Endothelial cell of umbilical vein (primary cell): ENCODE measurements at regions not wholly inside any gene's neighbourhood (a gene's known extent, or its start where the extent isn't known, plus 50 kb on each side); places are given as distances from the start of the nearest gene placed in this dataset.
A peak's percentile ranks its signal among the peaks of the same experiment; 100 is the strongest.

Experiments
- EZH2 ChIP-seq: IDR thresholded peaks from 2 replicates; pipeline ENCODE4 v1.6.1; 2012; ENCODE audit warnings: borderline replicate concordance, low read depth, mild to moderate bottlenecking, moderate library complexity, low read length, inconsistent platforms; ENCODE audit not compliant: severe bottlenecking
- GATA2 ChIP-seq: IDR thresholded peaks from 2 replicates; pipeline ENCODE4 v1.7.0; 2011; ENCODE audit warnings: low read depth, mild to moderate bottlenecking, moderate library complexity, mixed read lengths, low read length; ENCODE audit not compliant: insufficient read length, insufficient read depth
- JUN ChIP-seq: IDR thresholded peaks from 2 replicates; pipeline ENCODE4 v1.6.1; 2011; ENCODE audit warnings: borderline replicate concordance, low read depth; ENCODE audit not compliant: insufficient read length, insufficient read depth
- MYC ChIP-seq: IDR thresholded peaks from one replicate; pipeline ENCODE4 v1.6.1; 2011; ENCODE audit warnings: mild to moderate bottlenecking, low read depth, low read length
- POLR2A ChIP-seq: IDR thresholded peaks from 2 replicates; pipeline ENCODE4 v1.6.1; 2012; ENCODE audit warnings: low read depth, mild to moderate bottlenecking, control low read depth, low read length
- POLR2AphosphoS5 ChIP-seq: IDR thresholded peaks from 2 replicates; pipeline ENCODE4 v1.6.1; 2012; ENCODE audit warnings: low read depth, mild to moderate bottlenecking, control low read depth, low read length, moderate library complexity; ENCODE audit not compliant: insufficient read depth
- TF ChIP-seq, protein P1 (sequence below), 2 donors: IDR thresholded peaks; 1 replicate in 1 of 2; 2 replicates in 1 of 2; pipeline ENCODE4 v1.5.1; 2011; ENCODE audit warnings: low read length in 2 of 2, mild to moderate bottlenecking in 2 of 2, moderate library complexity in 2 of 2, control low read depth in 1 of 2, inconsistent platforms in 1 of 2, low read depth in 1 of 2; ENCODE audit not compliant: insufficient read depth in 1 of 2; ENCODE audit errors: extremely low read depth in 1 of 2
- TF ChIP-seq, protein P2 (sequence below): IDR thresholded peaks from 2 replicates; pipeline ENCODE4 v1.6.1; 2011; ENCODE audit not compliant: insufficient read depth, insufficient read length

DNA sequence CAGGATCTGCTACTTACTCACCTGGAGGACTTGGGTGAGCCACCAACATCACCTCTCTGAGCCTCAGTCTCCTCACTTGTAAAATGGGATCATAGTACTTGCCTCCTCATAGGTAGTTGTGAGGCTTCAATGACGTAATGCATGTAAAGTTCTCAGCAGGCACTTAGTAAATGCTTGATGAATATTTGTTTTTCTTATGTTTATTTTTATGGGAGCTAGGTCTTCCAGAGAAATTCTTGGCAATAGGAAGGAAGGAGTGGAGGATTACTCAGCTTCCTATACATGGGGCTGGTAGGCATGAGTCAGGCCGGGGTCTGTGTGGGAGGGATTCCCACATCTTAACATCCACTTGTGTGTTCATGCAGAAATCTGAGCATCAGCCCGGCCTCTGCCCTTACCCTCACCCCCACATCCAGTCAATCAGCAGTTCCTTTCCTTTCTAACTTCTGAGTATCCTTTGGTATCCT, 95.4 kb upstream of the USP24 start:
- TF ChIP-seq, protein P1, sequence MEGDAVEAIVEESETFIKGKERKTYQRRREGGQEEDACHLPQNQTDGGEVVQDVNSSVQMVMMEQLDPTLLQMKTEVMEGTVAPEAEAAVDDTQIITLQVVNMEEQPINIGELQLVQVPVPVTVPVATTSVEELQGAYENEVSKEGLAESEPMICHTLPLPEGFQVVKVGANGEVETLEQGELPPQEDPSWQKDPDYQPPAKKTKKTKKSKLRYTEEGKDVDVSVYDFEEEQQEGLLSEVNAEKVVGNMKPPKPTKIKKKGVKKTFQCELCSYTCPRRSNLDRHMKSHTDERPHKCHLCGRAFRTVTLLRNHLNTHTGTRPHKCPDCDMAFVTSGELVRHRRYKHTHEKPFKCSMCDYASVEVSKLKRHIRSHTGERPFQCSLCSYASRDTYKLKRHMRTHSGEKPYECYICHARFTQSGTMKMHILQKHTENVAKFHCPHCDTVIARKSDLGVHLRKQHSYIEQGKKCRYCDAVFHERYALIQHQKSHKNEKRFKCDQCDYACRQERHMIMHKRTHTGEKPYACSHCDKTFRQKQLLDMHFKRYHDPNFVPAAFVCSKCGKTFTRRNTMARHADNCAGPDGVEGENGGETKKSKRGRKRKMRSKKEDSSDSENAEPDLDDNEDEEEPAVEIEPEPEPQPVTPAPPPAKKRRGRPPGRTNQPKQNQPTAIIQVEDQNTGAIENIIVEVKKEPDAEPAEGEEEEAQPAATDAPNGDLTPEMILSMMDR (IDR thresholded peaks at IDR 0.05; ENCODE audit: extremely low read depth in 1 of 2, insufficient read depth in 1 of 2, low read depth in 1 of 2, low read length in 2 of 2) = no peak
- peak; percentile 19 for TF ChIP-seq POLR2A
- no peak for TF ChIP-seq EZH2
- peak; percentile 75 for TF ChIP-seq GATA2
- TF ChIP-seq POLR2AphosphoS5 = peak; percentile 88
- peak; percentile 48 for TF ChIP-seq MYC
- peak; percentile 99 for TF ChIP-seq JUN
- TF ChIP-seq, protein P2, sequence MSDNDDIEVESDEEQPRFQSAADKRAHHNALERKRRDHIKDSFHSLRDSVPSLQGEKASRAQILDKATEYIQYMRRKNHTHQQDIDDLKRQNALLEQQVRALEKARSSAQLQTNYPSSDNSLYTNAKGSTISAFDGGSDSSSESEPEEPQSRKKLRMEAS = no peak
